Cardiac septum (tissue), 1 donor: ENCODE measurements at regions not wholly inside any gene's neighbourhood (a gene's known extent, or its start where the extent isn't known, plus 50 kb on each side); places are given as distances from the start of the nearest gene placed in this dataset.
"Not testable (repeated sequence)": the region's sequence is repeated elsewhere in the genome, so short reads cannot be mapped to it uniquely, and the experiment has no call there.

ENCODE experiments used
- DNase-seq: peaks from one replicate; pipeline ENCODE4 v3.0.0-alpha.2; 2020; ENCODE audit warnings: low spot score
- intact Hi-C: fragments of 100-400 bp; cut with DNase I; formaldehyde crosslinking; loops from one replicate; pipeline ENCODE4 v1.14.0; 2022
- donor health status: DM: no; HTN: no; CAD: no.

DNA sequence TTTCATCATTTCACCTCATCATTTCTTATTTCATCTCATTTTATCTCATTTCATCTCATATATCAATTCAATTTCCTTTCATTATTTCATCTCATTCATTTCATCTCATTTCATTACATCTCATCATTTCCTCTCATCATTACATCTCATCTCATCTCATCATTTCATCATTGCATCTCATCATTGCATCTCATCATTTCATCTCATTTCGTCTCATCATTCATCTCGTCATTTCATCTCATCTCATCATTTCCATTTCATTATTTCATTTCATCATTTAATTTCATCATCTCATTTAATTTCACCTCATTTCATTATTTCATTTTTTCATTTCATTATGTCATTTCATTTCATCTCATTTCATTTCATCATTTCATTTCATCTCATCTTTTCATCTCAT is 168.5 kb upstream of the FAM72C start:
- intact Hi-C loops, DNase-seq: not testable (repeated sequence)

DNA sequence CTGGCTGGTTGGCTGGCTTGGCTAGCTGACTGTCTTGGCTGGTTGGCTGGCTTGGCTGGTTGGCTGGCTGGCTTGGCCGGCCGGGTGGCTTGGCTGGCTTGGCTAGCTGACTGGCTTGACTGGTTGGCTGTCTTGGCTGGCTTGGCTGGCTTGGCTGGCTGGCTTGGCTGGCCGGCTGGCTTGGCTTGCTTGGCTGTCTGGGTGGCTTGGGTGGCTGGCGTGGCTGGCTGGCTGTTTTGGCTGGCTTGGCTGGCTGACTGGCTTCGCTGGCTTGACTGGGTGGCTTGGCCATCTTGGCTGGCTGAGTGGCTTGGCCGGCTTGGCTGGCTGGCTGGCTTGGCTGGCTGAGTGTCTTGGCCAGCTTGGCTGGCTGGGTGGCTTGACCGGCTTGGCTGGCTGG is 133.2 kb upstream of the FAM72C start:
- intact Hi-C loops, DNase-seq: not testable (repeated sequence)

- DNase-seq, intact Hi-C loops: not testable (repeated sequence)
Measured at GRCh38 chr1:144104000-144104677, 132.4 kb upstream of the FAM72C start.

DNA sequence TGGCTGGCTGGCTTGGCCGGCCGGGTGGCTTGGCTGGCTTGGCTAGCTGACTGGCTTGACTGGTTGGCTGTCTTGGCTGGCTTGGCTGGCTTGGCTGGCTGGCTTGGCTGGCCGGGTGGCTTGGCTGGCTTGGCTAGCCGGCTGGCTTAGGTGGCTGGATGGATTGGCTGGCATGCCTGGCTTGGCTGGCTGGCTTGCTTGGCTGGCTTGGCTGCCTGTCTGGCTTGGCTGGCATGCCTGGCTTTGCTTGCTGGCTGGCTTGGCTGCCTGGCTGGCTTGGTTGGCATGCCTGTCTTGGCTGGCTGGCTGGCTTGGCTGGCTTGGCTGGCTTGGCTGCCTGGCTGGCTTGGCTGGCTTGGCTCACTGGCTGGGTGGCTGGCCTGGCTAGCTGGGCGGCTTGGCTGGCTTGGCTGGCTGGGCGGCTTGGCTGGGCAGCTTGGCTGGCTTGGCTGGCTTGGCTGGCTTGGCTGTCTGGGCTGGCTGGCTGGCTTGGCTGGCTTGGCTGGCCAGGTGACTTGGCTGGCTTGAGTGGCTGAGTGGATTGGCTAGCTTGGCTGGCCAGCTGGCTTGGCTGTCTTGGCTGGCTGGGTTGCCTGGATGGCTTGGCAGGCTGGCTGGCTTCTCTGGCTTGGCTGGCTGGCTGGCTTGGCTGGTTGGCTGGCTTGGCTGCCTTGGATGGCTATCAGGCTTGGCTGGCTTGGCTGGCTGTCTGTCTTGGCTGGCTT is 131.5 kb upstream of the FAM72C start:
- intact Hi-C loops, DNase-seq: not testable (repeated sequence)

DNA sequence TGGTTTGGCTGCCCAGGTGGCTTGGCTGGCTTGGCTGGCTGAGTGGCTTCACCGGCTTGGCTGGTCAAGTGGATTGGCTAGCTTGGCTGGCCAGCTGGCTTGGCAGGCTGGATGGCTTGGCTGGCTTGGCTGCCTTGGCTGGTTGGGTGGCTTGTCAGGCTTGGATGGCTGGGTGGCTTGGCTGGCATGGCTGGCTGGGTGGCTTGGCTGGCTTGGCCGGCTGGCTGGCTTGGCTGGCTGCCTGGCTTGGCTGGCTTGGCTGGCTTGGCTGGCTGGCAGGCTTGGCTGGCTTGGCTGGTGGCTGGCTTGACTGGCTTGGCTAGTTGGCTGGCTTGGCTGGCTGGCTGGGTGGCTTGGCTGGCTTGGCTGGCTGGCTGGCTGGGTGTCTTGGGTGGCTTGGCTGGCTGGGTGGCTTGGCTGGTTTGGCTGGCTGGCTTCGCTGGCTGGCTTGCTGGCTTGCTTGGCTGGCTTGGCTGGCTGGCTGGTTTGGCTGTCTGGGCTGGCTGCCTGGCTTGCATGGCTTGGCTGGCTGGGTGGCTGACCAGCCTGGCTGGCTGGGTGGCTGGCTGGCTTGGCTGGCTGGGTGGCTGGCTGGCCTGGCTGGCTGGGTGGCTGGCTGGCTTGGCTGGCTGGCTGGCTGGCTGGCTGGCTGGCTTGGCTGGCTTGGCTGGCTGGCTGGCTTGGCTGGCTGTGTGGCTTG is 130.4 kb upstream of the FAM72C start:
- intact Hi-C loops, result not testable (repeated sequence)
- DNase-seq, result peak; percentile 81

DNA sequence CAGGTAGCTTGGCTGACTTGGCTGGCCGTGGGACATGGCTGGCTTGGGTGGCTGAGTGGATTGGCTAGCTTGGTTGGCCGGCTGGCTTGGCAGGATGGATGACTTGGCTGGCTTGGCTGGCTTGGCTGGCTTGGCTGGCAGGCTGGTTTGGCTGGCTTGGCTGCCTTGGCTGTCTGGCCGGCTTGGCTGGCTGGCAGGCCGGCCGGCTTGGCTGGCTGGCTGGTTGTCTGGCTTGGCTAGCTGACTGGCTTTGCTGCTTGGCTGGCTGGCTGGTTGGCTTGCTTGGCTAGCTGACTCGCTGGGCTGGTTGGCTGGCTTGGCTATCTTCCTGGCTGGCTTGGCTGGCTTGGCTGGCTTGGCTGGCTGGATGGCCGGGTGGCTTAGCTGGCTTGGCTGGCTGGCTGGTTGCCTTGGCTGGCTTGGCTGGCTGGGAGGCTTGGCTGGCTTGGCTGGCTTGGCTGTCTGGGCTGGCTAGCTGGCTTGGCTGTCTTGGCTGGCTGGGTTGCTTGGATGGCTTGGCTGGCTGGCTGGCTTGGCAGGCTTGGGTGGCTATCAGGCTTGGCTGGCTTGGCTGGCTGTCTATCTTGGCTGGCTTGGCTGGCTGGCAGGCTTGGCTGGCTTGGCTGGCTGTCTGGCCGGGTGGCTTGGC is 129.7 kb upstream of the FAM72C start:
- intact Hi-C loops, result no loop called here
- DNase-seq, result peak; percentile 80

GRCh38 chr1:144077167-144077841 is 105.5 kb upstream of the FAM72C start:
- not testable (repeated sequence) for DNase-seq

GRCh38 chr1:144076646-144077045 is 104.9 kb upstream of the FAM72C start:
- DNase-seq, intact Hi-C loops: not testable (repeated sequence)

More at GRCh38 chr1:144077167-144077841, 105.5 kb upstream of the FAM72C start:
- intact Hi-C loops, result not testable (repeated sequence)

GRCh38 chr1:144070394-144071053 is 98.7 kb upstream of the FAM72C start:
- DNase-seq, intact Hi-C loops: not testable (repeated sequence)

DNA sequence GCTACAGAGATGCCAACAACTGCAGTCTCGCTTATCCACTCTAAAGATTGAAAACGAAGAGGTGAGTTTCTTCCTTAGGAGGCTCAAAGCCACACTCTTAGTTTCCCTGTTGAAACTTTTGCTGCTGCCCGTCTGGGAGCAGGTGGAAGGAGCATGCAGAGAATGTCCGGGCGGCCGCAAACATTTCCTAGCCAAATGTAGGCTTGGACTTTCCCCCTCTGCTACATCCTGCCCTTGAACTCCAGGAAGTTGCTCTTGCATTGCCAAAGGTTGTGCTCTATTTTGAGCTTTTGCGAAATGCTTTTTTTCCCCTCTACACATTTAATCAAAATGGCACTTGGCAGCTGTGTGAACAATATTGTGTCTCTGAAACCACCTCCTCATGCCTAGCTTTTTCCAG is 95.3 kb upstream of the FAM72C start:
- intact Hi-C loops, DNase-seq: not testable (repeated sequence)

DNA sequence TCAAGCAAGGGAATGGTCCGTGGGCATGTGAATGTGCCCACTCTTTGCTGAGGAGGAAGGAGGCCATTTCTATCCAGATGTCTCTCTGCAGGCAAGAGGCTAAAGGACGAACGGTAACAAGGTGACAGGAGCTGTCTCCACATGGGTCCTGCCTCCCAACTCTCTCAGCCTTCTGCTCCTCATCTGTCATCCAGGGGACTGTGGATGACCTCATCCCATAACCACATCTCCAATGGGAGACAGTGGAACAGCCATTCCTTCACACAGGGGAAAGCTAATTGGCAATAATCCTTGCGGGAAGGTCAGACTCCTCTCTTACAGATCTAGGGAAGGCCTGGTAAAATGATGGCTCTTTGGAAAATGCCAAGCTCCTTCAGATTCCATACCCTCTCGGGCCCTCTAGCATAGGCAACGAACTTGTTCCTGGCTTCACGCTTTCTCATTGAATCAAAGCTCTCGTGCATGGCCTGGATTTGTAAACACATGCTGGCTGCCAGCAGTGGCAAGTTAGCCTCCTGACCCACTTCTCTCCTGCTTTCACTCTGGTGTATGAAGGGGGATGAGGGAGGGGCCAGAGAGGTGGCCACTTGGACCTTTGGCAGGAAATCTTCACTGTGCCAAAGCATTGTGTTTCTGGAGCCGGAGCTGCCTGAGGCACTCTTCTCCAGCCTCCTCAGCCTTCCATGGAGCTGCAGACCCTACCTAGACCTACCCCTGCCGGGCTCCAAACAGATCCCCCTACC is 94.5 kb upstream of the FAM72C start:
- DNase-seq, intact Hi-C loops: not testable (repeated sequence)

DNA sequence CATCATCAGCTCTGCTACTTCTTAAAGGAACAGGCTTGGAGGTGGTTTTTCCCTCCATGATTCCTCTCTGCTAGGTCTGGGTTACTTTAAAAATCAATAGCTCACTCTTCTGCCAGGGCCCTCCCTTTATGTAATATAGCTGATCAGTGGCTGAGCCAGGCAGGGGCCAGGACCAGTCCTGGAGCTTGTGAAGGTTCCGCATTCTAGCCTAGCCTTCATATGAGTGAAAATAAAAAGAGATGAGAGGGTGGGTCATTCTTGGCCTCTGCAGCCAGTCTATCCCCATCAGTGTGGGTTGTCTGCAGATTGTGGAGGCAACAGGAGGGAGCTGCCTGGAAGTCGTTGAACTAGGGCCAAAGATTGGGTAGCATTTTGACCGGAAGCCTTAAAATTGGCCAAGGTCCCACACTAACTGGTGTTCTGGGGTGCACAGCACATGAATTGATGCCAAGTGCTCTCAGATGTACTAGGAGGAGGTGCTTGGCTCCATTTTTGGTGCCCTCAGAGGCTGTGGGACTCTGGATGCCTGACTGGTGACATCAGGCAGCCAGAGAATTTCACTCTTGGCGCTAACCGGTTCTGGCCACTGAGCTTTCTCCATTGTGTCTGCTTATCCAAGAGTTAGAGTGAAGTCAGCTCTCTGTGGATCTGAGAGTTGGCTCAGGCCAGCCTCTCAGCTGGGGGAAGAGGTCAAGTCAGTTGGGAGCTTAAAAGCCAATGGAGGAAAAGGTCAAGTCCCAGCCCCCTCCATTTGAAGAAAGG is 93.7 kb upstream of the FAM72C start:
- intact Hi-C loops, result not testable (repeated sequence)

GRCh38 chr1:144049365-144049764 is 77.6 kb upstream of the FAM72C start:
- DNase-seq, intact Hi-C loops: not testable (repeated sequence)

More for the DNA sequence above, 93.7 kb upstream of the FAM72C start:
- DNase-seq, result not testable (repeated sequence)

DNA sequence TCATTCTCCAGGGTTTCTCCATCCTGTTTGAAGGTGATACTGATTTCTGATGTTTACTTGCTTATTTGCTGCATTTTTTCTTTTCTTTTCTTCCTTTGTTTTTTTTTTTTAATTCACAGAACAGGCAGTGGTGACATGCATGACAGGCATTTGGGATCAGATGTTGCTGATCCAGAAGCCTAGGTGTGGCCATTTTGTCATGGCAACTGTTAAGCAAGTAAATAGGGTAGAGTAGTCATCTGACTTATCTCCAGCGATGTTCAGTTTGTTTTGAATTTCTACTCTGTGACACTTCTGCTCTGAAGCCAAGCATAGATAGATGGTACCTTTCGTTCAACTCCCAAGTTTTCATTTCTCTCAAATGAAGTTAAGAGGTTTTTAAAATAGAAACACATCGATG is 74.9 kb upstream of the FAM72C start:
- intact Hi-C loops, DNase-seq: not testable (repeated sequence)

DNA sequence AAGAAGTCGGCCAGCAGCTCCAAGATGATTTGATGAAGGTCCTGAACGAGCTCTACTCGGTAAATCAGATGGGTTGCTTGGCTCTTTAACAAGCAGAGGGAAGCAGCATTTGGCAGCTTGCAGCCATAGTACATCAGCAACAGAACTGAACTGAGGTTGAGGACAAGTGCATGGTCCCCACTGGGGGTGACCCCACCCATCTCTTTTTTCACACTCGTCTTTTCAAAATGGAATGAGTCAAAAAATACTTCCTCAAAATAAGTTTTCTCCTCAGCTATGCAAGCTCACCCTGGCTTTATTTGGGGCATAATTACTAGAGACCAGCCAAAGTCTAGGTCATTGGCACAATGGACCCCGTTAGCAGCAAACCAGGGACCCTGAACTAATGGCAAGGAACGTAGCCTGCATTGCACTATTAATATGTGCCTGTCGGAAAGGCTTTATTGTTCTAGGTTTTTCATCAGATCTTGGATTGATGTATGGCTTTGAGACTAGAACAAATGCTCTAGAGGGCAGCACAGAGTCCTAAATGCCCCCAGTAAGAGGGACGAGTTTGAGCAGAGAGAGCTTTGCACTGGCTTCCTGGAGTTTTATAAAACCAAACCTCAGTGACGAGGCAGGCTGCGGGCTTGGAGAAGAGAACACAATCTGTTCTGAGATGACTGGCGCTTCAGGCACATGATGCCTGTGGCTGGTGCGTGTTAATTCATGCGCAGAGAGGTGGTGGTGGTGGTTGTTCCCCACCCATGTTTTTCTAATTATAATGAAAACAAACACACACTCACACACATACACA is 74.2 kb upstream of the FAM72C start:
- intact Hi-C loops, DNase-seq: not testable (repeated sequence)

DNA sequence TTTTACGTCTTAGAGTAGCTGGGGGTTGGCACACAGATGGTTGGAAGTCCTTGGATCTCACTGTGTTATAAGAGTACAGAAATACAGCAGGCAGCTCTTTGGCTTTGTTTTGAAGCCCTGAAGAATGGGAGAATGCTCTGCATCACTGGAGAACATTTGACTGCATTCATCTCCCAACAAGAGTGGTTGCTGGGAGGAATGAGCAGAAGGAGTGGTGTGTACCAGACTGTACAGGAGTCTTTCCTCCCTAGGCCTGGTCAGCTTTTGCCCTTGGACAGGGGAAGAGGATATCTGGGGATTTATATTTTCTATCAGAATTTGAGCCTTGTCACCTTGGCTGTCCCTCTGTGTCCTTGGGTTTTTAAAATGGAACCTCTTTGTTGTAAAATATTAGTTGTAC is 70.5 kb upstream of the FAM72C start:
- intact Hi-C loops, DNase-seq: not testable (repeated sequence)

- intact Hi-C loops, DNase-seq: not testable (repeated sequence)
Measured at GRCh38 chr1:144040293-144040692, 68.5 kb upstream of the FAM72C start.
